ENCODE measurements at regions not wholly inside any gene's neighbourhood (a gene's known extent, or its start where the extent isn't known, plus 50 kb on each side); places are given as distances from the start of the nearest gene placed in this dataset.

- no peak for DNase-seq (ENCODE audit: low read depth in 2 of 2)
Measured at GRCh38 chr9:81119591-81119990, 569.8 kb downstream of the TLE1 start.

- DNase-seq (ENCODE audit: low read depth in 2 of 2): no peak
Measured at GRCh38 chr9:81118416-81118815, 570.9 kb downstream of the TLE1 start.

- DNase-seq (ENCODE audit: low read depth in 2 of 2): no peak
Measured at GRCh38 chr9:81116340-81117137, 572.8 kb downstream of the TLE1 start.

GRCh38 chr9:81113453-81114124 lies 575.8 kb downstream of the TLE1 start:
- no peak for DNase-seq (ENCODE audit: low read depth in 2 of 2)

GRCh38 chr9:81112627-81113452 lies 576.5 kb downstream of the TLE1 start:
- no peak for DNase-seq (ENCODE audit: low read depth in 2 of 2)

- DNase-seq (ENCODE audit: low read depth in 2 of 2): no peak
Measured at GRCh38 chr9:81108821-81109220, 580.5 kb downstream of the TLE1 start.

GRCh38 chr9:81108391-81108790 lies 581.0 kb downstream of the TLE1 start:
- DNase-seq (ENCODE audit: low read depth in 2 of 2): no peak

GRCh38 chr9:81103597-81104471 lies 585.5 kb downstream of the TLE1 start:
- no peak for DNase-seq (ENCODE audit: low read depth in 2 of 2)

GRCh38 chr9:81097131-81097847 lies 592.1 kb downstream of the TLE1 start:
- no peak for DNase-seq (ENCODE audit: low read depth in 2 of 2)

- DNase-seq (ENCODE audit: low read depth in 2 of 2): no peak
Measured at GRCh38 chr9:81096625-81097024, 592.7 kb downstream of the TLE1 start.

- no peak for DNase-seq (ENCODE audit: low read depth in 2 of 2)
Measured at GRCh38 chr9:81092057-81092456, 597.3 kb downstream of the TLE1 start.

- no peak for DNase-seq (ENCODE audit: low read depth in 2 of 2)
Measured at GRCh38 chr9:81088341-81088740, 601.0 kb downstream of the TLE1 start.

- no peak for DNase-seq (ENCODE audit: low read depth in 2 of 2)
Measured at GRCh38 chr9:81086416-81086815, 602.9 kb downstream of the TLE1 start.

GRCh38 chr9:81083854-81084512 lies 605.4 kb downstream of the TLE1 start:
- no peak for DNase-seq (ENCODE audit: low read depth in 2 of 2)

- no peak for DNase-seq (ENCODE audit: low read depth in 2 of 2)
Measured at GRCh38 chr9:81083067-81083466, 606.3 kb downstream of the TLE1 start.

- no peak for DNase-seq (ENCODE audit: low read depth in 2 of 2)
Measured at GRCh38 chr9:81082221-81082620, 607.1 kb downstream of the TLE1 start.

GRCh38 chr9:81080900-81081299 lies 608.4 kb downstream of the TLE1 start:
- no peak for DNase-seq (ENCODE audit: low read depth in 2 of 2)

- DNase-seq (ENCODE audit: low read depth in 2 of 2): no peak
Measured at GRCh38 chr9:81080185-81080584, 609.2 kb downstream of the TLE1 start.

GRCh38 chr9:81079055-81079454 lies 610.3 kb downstream of the TLE1 start:
- no peak for DNase-seq (ENCODE audit: low read depth in 2 of 2)

GRCh38 chr9:81078555-81078954 lies 610.8 kb downstream of the TLE1 start:
- no peak for DNase-seq (ENCODE audit: low read depth in 2 of 2)

Data from stimulated activated CD4-positive, alpha-beta T cell treated with anti-CD3 and anti-CD28 coated beads, Interleukin-1b, Interleukin-23, amount 100 ng/mL, for 4 hours (primary cell).